HL-60 (cell line): ENCODE measurements at regions not wholly inside any gene's neighbourhood (a gene's known extent, or its start where the extent isn't known, plus 50 kb on each side); places are given as distances from the start of the nearest gene placed in this dataset.

ENCODE experiments used
- CTCF ChIP-seq: IDR thresholded peaks from one replicate; pipeline ENCODE4 v1.5.1; 2011; ENCODE audit warnings: low read length, control low read depth, inconsistent platforms; ENCODE audit not compliant: insufficient read depth
- POLR2AphosphoS5 ChIP-seq: IDR thresholded peaks from 2 replicates; pipeline ENCODE4 v1.6.1; 2012; ENCODE audit warnings: low read depth

GRCh38 chr4:112847781-112848180 lies 201.7 kb upstream of the ANK2 start:
- TF ChIP-seq CTCF (no peak), POLR2AphosphoS5 (no peak)
